ENCODE measurements at regions not wholly inside any gene's neighbourhood (a gene's known extent, or its start where the extent isn't known, plus 50 kb on each side); places are given as distances from the start of the nearest gene placed in this dataset.

GRCh38 chr5:156043351-156043750 lies 283.6 kb upstream of the SGCD start:
- Histone ChIP-seq H3K27ac (ENCODE audit: low read depth in 2 of 2, low read length in 2 of 2) (no peak overlapping the region), H3K4me3 (ENCODE audit: low read length in 3 of 3) (no peak overlapping the region), H3K4me1 (ENCODE audit: control insufficient read depth in 2 of 3, insufficient read depth in 2 of 3, low read depth in 1 of 3, low read length in 3 of 3) (no peaks in the 10 kb centered on the region), H3K9me3 (ENCODE audit: control insufficient read depth in 2 of 3, insufficient read depth in 1 of 3, low read length in 3 of 3) (no peaks in the 10 kb centered on the region), H3K9ac (ENCODE audit: low read length in 3 of 3) (no peak overlapping the region), H3K27me3 (ENCODE audit: control insufficient read depth, insufficient read depth, low read length) (no peaks in the 10 kb centered on the region), H3K36me3 (ENCODE audit: control insufficient read depth in 2 of 3, insufficient read depth in 3 of 3, low read length in 3 of 3) (no peaks in the 10 kb centered on the region)
- DNase-seq (no peak), FAIRE-seq (no peak)
- intact Hi-C loops (cut with DNase I), result no loop called here
- no peak for TF ChIP-seq CTCF (IDR thresholded peaks at IDR 0.05; ENCODE audit: borderline replicate concordance, extremely low read depth, insufficient read depth)

GRCh38 chr5:156051972-156052371 lies 275.0 kb upstream of the SGCD start:
- DNase-seq (no peak), FAIRE-seq (no peak)
- Histone ChIP-seq H3K27ac (ENCODE audit: low read depth in 2 of 2, low read length in 2 of 2) (no peak overlapping the region), H3K4me1 (ENCODE audit: control insufficient read depth in 2 of 3, insufficient read depth in 2 of 3, low read depth in 1 of 3, low read length in 3 of 3) (no peaks in the 10 kb centered on the region), H3K27me3 (ENCODE audit: control insufficient read depth, insufficient read depth, low read length) (no peaks in the 10 kb centered on the region), H3K9me3 (ENCODE audit: control insufficient read depth in 2 of 3, insufficient read depth in 1 of 3, low read length in 3 of 3) (no peaks in the 10 kb centered on the region), H3K36me3 (ENCODE audit: control insufficient read depth in 2 of 3, insufficient read depth in 3 of 3, low read length in 3 of 3) (no peaks in the 10 kb centered on the region), H3K9ac (ENCODE audit: low read length in 3 of 3) (no peak overlapping the region), H3K4me3 (ENCODE audit: low read length in 3 of 3) (no peak overlapping the region)
- no peak for TF ChIP-seq CTCF (IDR thresholded peaks at IDR 0.05; ENCODE audit: borderline replicate concordance, extremely low read depth, insufficient read depth)
- intact Hi-C loops (cut with DNase I), result no loop called here

GRCh38 chr5:156052656-156053055 lies 274.3 kb upstream of the SGCD start:
- no peak for DNase-seq
- no peak for FAIRE-seq
- Histone ChIP-seq H3K27me3 (ENCODE audit: control insufficient read depth, insufficient read depth, low read length) (no peaks in the 10 kb centered on the region), H3K4me3 (ENCODE audit: low read length in 3 of 3) (no peak overlapping the region), H3K4me1 (ENCODE audit: control insufficient read depth in 2 of 3, insufficient read depth in 2 of 3, low read depth in 1 of 3, low read length in 3 of 3) (no peaks in the 10 kb centered on the region), H3K36me3 (ENCODE audit: control insufficient read depth in 2 of 3, insufficient read depth in 3 of 3, low read length in 3 of 3) (no peaks in the 10 kb centered on the region), H3K9me3 (ENCODE audit: control insufficient read depth in 2 of 3, insufficient read depth in 1 of 3, low read length in 3 of 3) (no peaks in the 10 kb centered on the region), H3K27ac (ENCODE audit: low read depth in 2 of 2, low read length in 2 of 2) (no peak overlapping the region), H3K9ac (ENCODE audit: low read length in 3 of 3) (no peak overlapping the region)
- no peak for TF ChIP-seq CTCF (IDR thresholded peaks at IDR 0.05; ENCODE audit: borderline replicate concordance, extremely low read depth, insufficient read depth)
- intact Hi-C loops (cut with DNase I), result no loop called here

- intact Hi-C loops (cut with DNase I), result no loop called here
- Histone ChIP-seq H3K9me3 (ENCODE audit: control insufficient read depth in 2 of 3, insufficient read depth in 1 of 3, low read length in 3 of 3) (no peaks in the 10 kb centered on the region), H3K27me3 (ENCODE audit: control insufficient read depth, insufficient read depth, low read length) (no peaks in the 10 kb centered on the region), H3K9ac (ENCODE audit: low read length in 3 of 3) (no peak overlapping the region), H3K4me3 (ENCODE audit: low read length in 3 of 3) (no peak overlapping the region), H3K36me3 (ENCODE audit: control insufficient read depth in 2 of 3, insufficient read depth in 3 of 3, low read length in 3 of 3) (no peaks in the 10 kb centered on the region), H3K27ac (ENCODE audit: low read depth in 2 of 2, low read length in 2 of 2) (no peak overlapping the region), H3K4me1 (ENCODE audit: control insufficient read depth in 2 of 3, insufficient read depth in 2 of 3, low read depth in 1 of 3, low read length in 3 of 3) (no peaks in the 10 kb centered on the region)
- DNase-seq, result no peak
- FAIRE-seq, result no peak
- no peak for TF ChIP-seq CTCF (IDR thresholded peaks at IDR 0.05; ENCODE audit: borderline replicate concordance, extremely low read depth, insufficient read depth)
These were observed 273.9 kb upstream of the SGCD start for GRCh38 chr5:156053056-156053455.

All from kidney (tissue), 13 donors.